Mesothelial cell of epicardium (in vitro differentiated cells): ENCODE measurements at regions not wholly inside any gene's neighbourhood (a gene's known extent, or its start where the extent isn't known, plus 50 kb on each side); places are given as distances from the start of the nearest gene placed in this dataset.

Source experiments
- DNase-seq, 2 experiments: peaks; one replicate each; pipeline ENCODE4 v3.0.0; 2021; ENCODE audit warnings: low spot score in 2 of 2; ENCODE audit not compliant: unreplicated experiment in 2 of 2
- H3K27ac Mint-ChIP-seq: 2 replicates; pipeline ENCODE4 v1.8.0; 2021; ENCODE audit warnings: mixed read lengths
- H3K27me3 Mint-ChIP-seq: 2 replicates; pipeline ENCODE4 v1.8.0; 2021; ENCODE audit warnings: low read depth, mixed read lengths
- H3K36me3 Mint-ChIP-seq: 2 replicates; pipeline ENCODE4 v1.8.0; 2021; ENCODE audit warnings: mixed read lengths
- H3K4me1 Mint-ChIP-seq: 2 replicates; pipeline ENCODE4 v1.8.0; 2021; ENCODE audit warnings: mixed read lengths
- H3K4me3 Mint-ChIP-seq: 2 replicates; pipeline ENCODE4 v1.8.0; 2021; ENCODE audit warnings: mild to moderate bottlenecking, moderate library complexity, mixed read lengths
- H3K9me3 Mint-ChIP-seq: 2 replicates; pipeline ENCODE4 v1.8.0; 2021; ENCODE audit warnings: mixed read lengths
- TF ChIP-seq, protein P1 (sequence below): fragments of 200-600 bp; sonication (generic); IDR thresholded peaks from one replicate; pipeline ENCODE4 v1.5.0; 2021; ENCODE audit warnings: antibody characterized with exemption; ENCODE audit not compliant: unreplicated experiment

DNA sequence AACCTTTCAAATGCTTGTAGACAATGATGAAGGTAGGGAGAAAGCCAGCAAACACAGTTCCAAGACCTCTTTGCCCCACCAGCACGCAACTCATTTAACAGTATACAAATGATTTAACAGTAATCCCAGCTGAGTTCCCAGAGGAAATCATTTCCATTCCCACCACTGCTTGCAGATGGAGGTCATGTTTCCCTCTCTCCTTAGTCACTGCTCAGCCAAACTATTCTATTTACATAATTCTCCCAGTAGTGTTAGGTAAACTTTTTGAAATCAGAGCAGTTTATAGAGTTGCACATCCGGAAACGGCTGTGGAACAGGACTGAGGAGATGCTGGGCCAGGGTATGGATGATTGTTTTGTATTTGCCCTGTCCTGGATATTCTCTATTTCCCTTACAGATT, 328.5 kb downstream of the FIGN start:
- H3K27me3 Mint-ChIP-seq = no peaks in the 10 kb centered on the region
- TF ChIP-seq, protein P1, sequence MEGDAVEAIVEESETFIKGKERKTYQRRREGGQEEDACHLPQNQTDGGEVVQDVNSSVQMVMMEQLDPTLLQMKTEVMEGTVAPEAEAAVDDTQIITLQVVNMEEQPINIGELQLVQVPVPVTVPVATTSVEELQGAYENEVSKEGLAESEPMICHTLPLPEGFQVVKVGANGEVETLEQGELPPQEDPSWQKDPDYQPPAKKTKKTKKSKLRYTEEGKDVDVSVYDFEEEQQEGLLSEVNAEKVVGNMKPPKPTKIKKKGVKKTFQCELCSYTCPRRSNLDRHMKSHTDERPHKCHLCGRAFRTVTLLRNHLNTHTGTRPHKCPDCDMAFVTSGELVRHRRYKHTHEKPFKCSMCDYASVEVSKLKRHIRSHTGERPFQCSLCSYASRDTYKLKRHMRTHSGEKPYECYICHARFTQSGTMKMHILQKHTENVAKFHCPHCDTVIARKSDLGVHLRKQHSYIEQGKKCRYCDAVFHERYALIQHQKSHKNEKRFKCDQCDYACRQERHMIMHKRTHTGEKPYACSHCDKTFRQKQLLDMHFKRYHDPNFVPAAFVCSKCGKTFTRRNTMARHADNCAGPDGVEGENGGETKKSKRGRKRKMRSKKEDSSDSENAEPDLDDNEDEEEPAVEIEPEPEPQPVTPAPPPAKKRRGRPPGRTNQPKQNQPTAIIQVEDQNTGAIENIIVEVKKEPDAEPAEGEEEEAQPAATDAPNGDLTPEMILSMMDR = no peak
- H3K9me3 Mint-ChIP-seq = no peaks in the 10 kb centered on the region
- H3K27ac Mint-ChIP-seq = no peak overlapping the region
- no peak overlapping the region for H3K4me3 Mint-ChIP-seq
- H3K4me1 Mint-ChIP-seq = no peaks in the 10 kb centered on the region
- no peak for DNase-seq
- H3K36me3 Mint-ChIP-seq = no peaks in the 10 kb centered on the region

DNA sequence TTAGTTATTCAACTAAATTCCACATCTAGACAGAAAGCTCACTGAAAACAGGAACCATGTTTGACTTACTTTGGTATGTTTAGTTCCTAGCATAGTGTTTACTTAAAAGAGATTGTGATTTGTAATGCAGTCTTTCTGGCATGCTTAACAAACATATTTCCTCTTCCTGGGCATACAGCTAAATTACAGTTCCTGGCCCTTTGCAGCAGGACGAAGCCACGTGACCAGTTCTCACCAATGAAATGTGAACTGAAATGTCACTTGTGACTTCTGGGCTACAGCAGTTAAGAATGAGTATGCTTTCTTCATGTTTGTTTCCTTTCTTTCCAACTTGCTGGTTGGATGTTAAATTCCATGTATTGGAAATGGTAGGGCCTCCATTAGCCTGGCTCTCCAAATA, 330.5 kb downstream of the FIGN start:
- no peak for DNase-seq
- Mint-ChIP-seq H3K9me3 (no peaks in the 10 kb centered on the region), H3K4me3 (no peak overlapping the region), H3K4me1 (no peaks in the 10 kb centered on the region), H3K36me3 (no peaks in the 10 kb centered on the region), H3K27ac (no peak overlapping the region), H3K27me3 (no peaks in the 10 kb centered on the region)
- TF ChIP-seq, protein P1 = no peak

DNA sequence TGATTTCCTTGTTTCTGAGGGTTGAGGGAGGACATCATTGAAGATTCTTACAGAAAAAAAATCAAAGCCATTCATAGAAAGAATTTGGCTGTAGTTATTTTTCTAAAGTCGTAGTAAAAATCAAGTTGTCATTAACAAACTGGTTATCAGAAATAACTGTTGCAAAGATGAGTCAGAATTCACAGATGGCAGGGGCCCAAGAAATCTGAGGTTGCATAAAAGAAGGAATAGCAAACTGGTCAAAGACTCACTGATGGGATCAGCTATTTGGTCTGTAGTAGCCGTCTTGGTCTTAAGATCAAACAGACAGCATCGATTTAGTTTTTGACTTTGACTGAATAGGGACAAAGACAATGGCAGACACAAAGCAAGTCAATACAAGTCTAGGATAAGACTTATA, 334.3 kb downstream of the FIGN start:
- Mint-ChIP-seq H3K9me3 (no peaks in the 10 kb centered on the region), H3K4me1 (no peaks in the 10 kb centered on the region), H3K27ac (no peak overlapping the region), H3K27me3 (no peaks in the 10 kb centered on the region), H3K4me3 (no peak overlapping the region), H3K36me3 (no peaks in the 10 kb centered on the region)
- DNase-seq = no peak
- TF ChIP-seq, protein P1 = no peak

DNA sequence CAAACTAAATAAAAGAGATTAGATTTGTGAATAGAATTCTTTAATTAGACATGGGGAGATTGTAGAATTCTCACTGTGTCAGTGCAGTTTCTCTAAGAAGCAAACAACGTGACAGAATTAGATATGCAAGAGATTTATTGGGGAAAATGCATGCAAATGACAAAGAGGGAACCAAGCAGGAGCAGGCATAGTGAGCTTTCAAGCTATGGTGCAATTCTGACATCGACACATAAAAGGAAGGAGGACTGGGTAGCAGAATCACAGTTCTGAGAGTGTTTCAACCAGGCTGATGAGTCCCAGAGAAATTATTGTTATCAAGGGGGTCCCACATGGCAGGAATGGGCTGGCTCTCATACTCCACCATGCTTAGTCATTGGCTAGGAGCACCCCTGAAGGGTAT, 338.4 kb downstream of the FIGN start:
- no peaks in the 10 kb centered on the region for H3K36me3 Mint-ChIP-seq
- no peaks in the 10 kb centered on the region for H3K4me1 Mint-ChIP-seq
- H3K27me3 Mint-ChIP-seq = no peaks in the 10 kb centered on the region
- no peak for DNase-seq
- no peaks in the 10 kb centered on the region for H3K9me3 Mint-ChIP-seq
- H3K4me3 Mint-ChIP-seq = no peak overlapping the region
- TF ChIP-seq, protein P1 = no peak
- H3K27ac Mint-ChIP-seq = no peak overlapping the region

DNA sequence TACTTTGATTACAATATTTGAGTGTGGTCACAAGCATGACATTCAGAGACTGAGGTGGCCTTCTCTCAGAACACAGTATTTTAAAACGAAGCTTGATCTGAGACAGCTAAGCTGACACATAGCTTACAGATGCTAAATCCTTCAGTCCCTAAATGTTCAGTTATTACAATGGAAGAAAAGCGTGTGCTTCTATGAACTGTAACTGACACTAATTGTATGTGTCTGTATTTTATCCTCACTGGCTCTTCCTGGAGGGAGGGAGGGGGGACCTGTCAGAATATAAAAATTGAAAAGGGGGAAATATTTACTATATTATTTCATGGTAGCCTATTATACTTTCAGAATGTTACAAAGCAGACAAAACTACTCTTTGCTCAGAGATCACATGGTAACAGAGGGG, 340.2 kb downstream of the FIGN start:
- Mint-ChIP-seq H3K9me3 (no peaks in the 10 kb centered on the region), H3K4me1 (no peaks in the 10 kb centered on the region), H3K36me3 (no peaks in the 10 kb centered on the region), H3K27ac (no peak overlapping the region), H3K27me3 (no peaks in the 10 kb centered on the region), H3K4me3 (no peak overlapping the region)
- TF ChIP-seq, protein P1 = no peak
- no peak for DNase-seq

DNA sequence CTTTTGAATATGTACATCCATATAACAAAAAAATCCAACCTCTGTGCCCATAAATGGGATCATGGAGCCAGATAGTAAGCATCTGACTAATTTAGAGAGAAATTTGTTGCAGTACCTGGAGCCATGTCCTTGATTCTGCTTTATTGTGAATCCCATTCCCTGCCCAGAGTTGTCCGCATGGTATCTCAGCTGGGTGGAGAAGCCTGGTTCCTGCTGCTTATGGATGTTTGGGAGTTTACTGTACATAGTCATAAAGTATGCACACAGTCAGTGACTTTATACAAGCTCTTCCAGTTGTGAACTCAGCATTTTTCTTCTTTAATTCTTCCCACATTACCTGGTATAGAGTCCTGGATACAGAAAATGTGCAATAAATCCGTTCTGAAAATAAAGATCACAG, 346.0 kb downstream of the FIGN start:
- DNase-seq = no peak
- Mint-ChIP-seq H3K36me3 (no peaks in the 10 kb centered on the region), H3K4me1 (no peaks in the 10 kb centered on the region), H3K27ac (no peak overlapping the region), H3K9me3 (peaks cover 4% of the 10 kb centered on the region), H3K27me3 (no peaks in the 10 kb centered on the region), H3K4me3 (no peak overlapping the region)
- TF ChIP-seq, protein P1 = no peak
